ENCODE measurements at regions not wholly inside any gene's neighbourhood (a gene's known extent, or its start where the extent isn't known, plus 50 kb on each side); places are given as distances from the start of the nearest gene placed in this dataset.
"Not testable (repeated sequence)": the region's sequence is repeated elsewhere in the genome, so short reads cannot be mapped to it uniquely, and the experiment has no call there.

DNA sequence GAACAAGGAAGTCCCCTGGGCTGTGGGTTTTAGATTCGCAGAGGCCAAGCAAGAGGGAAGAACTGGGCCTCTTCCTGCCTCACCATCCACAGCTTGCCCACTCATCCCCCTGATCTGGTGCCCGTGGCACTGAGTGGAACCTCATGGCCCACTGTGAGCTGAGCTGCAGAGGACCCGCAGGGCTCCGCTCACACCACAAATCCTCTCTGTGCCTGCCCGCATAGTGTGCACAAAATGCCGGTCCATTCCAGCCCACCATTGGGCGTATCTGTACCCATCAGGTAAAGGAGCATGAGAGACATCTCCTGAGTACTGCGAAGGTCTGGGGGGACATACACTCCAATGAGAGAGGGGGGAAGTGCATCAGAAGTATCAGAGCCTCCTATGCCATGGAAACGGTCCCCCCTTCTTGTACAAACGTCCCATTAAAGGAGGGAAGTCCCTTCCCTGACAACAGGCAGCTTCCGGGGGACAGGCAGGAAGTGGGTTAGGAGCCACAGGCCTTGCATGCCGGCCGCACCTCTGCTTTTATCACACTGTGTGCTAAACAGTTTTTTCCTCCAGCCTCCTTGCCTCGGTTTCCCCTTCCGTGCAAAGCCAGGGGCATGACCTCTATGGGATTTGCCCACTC, 309.4 kb upstream of the DIO3 start:
- DNase-seq, result no peak

- DNase-seq, result no peak
Measured at GRCh38 chr14:101252443-101253214, 308.7 kb upstream of the DIO3 start.

DNA sequence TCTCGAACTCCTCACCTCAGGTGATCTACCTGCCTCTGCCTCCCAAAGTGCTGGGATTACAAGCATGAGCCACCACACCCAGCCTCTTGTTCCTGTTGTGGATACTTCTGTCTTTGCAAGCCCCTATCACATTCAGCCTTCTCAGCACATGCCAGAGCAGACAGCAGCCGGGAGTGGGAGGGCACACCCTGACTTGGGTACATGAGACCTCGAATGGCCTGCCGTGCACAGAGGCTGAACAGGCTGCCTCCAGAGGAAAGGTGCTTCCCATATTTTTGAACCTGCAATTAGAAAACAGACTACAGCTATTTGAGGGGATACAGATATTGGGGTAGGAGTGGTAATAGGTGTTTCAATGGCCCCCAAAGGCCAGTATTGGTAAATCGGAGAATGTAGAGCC, 307.3 kb upstream of the DIO3 start:
- no peak for DNase-seq

- DNase-seq, result no peak
Measured at GRCh38 chr14:101254805-101255764, 306.2 kb upstream of the DIO3 start.

GRCh38 chr14:101255765-101256125, 305.6 kb upstream of the DIO3 start:
- DNase-seq, result no peak

GRCh38 chr14:101256266-101256665, 305.0 kb upstream of the DIO3 start:
- DNase-seq, result no peak

- DNase-seq, result no peak
Measured at GRCh38 chr14:101257551-101257950, 303.7 kb upstream of the DIO3 start.

GRCh38 chr14:101259748-101260147, 301.5 kb upstream of the DIO3 start:
- no peak for DNase-seq

- not testable (repeated sequence) for DNase-seq
Measured at GRCh38 chr14:101266441-101266840, 294.9 kb upstream of the DIO3 start.

DNA sequence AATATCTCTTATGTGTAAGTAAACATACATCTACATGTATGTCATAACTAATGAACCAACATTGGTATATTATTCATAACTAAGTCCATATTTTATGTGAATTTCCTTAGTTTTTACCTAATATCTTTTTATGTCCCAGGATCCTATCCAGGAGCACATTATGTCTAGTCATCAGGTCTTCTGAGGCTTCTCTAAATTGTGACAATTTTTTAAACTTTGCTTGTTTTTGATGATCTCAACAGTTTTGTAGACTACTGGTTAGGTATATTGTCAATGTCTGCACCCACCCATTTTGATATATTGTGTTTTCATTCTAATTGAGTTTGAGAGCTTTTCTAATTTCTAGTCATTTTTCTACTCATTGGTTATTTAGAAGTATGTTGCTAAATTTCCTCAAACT, 288.2 kb upstream of the DIO3 start:
- no peak for DNase-seq

DNA sequence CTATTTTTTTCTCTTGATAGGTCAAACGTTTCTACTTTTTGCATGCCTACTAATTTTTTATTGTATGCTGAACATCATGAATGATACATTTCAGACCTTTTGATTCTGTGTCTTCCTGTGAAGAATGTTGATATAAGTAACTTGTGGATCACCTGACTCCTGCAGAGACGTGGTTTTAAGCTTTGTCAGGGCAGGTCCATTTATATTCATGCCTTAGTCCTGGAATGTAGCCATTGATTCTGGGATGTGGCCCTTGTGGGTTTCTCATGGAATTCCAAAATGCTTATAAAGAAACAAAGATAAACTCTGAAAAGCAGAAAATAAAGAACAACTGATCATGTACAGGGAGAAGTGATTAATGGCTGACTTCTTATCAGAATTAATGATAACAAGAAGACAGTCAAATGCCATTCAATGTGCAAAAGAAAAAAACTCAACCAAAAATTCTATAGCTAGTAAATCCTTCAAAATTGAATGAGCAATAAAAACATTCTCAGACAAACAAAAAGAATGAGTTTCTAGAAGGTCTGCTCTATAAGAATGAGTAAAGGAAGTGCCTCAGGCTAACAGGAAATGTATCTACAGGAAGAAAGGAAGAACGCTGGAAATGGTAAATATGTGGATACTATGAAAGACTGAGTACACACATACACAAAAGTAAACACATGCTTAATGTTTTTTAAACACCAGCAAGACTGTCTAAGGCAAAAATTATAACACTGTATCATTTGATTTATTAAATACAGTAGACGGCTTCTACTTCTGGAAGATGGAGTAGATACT, 284.8 kb upstream of the DIO3 start:
- no peak for DNase-seq

GRCh38 chr14:101282418-101282817, 278.9 kb upstream of the DIO3 start:
- DNase-seq, result no peak

- no peak for DNase-seq
Measured at GRCh38 chr14:101284711-101285110, 276.6 kb upstream of the DIO3 start.

- DNase-seq, result no peak
Measured at GRCh38 chr14:101286271-101287018, 274.9 kb upstream of the DIO3 start.

DNA sequence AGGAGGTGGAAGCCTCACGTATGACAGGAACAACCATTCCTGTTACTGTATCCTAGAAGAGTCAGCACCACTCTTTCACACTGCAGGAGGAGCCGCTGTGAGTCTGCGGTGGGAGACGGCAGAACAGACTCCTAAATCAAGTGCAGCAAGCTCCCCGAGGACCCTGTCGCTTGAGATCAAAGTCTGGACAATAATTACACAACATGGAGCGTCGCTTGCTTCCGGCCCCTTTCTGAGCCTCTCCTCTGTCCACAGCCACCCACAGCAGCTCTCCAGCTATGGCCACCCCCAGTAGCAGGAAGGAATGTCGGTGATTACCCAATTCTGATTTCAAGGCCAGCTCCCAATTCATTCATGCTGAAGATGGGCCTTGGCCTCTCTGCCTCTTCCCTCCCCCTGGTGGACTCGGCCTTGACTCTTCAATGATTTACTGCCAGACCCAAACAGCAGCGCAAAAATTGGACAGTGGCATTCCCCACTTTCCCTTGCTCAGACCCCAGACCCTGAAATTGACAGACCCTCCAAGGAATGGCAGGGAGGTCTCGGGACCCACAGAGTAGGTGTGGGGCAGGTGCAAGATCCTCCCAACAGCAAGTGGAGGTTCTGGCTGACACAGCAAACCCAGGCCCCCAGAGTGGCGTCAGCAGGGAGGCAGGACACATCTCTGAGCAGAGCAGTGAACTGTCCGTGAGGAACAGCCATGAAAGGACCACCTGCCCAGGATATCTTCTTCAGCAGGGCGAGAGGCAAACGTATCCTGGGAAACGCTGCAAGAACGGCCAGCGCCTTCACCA, 272.7 kb upstream of the DIO3 start:
- no peak for DNase-seq

- no peak for DNase-seq
Measured at GRCh38 chr14:101289230-101289690, 272.0 kb upstream of the DIO3 start.

DNA sequence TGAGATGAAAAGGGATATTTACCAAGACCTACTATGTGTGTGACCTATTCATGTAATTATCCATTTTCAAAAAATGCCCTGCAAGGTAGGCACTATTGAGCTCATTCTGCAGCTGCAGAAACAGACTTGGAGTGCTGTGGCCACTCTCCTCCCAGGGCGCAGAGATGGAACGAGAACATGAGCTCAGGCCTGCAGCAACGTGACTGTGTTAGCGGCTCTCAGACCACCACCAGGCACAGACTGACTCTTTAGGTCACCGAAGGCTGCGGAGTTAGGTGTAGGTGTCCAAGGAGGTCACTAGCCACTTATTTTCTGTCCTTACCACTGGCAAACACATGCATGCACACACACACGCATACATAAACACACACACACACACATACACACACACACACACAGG, 271.4 kb upstream of the DIO3 start:
- no peak for DNase-seq

GRCh38 chr14:101290611-101291010, 270.7 kb upstream of the DIO3 start:
- no peak for DNase-seq

DNA sequence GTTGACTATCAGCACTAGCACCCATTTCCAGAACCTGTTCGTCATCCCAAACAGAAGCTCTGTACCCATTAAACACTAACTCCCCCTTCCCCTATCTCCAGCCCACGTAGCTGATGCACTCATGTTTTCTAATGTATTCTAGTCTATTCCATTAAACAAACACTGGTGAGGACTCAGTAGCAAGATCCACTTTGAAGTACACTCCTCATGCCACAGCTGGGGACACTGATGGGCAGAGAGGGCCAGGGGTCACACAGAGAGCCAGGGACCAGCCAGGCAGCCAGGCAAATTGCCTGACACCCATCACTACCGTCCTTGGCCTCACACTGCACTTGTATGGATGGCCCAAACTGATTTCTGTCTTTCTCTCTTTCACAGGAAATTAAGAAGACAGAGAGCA, 269.9 kb upstream of the DIO3 start:
- no peak for DNase-seq

DNA sequence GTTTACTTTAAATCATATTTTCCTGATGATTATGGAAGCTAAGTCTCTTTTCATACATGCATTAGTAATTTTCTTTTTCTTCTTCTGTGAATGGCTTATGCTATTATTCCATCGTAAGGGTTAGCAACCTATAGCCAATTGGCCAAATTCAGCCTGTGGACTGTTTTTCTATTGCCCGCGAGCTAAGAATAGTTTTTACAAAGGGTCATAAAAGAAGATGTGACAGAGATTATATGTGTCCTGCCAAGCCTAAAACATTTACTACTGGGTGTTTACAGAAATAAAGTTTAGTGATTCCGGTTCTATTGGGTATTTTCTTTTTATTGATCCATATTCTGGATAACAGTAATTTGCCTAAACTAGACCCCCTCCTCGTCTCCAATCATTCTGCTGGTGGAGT, 268.8 kb upstream of the DIO3 start:
- no peak for DNase-seq

DNA sequence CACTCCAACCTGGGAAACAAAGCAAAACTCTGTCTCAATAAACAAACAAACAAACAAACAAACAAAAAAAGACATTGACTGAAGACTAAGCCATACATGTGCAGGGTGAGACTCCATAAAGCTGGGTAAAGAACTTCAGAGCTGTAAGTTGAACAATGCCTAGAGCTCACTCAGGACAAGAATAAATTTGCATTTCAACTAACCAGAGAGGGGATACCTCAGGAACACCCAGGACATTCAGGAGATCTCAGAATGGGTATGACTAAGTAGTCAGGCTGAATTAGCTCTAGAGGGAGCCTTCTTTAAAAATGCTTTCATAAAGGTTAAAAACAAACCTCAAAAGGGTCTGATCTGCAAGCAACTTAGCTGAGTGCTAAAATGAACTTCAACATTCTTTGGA, 267.7 kb upstream of the DIO3 start:
- DNase-seq, result no peak

Measured in fibroblast of skin of right quadriceps (primary cell).